Heart left ventricle (tissue), 13 donors: ENCODE measurements at regions not wholly inside any gene's neighbourhood (a gene's known extent, or its start where the extent isn't known, plus 50 kb on each side); places are given as distances from the start of the nearest gene placed in this dataset.

Source experiments
- POLR2A ChIP-seq, 2 donors: fragments of 450-650 bp; IDR thresholded peaks; one replicate each; pipeline ENCODE4 v1.6.1; 2017; ENCODE audit warnings: antibody characterized with exemption in 2 of 2, mild to moderate bottlenecking in 2 of 2, moderate library complexity in 2 of 2
- TF ChIP-seq, protein P1 (sequence below), 12 donors: fragments of 200-600 bp; sonication (generic) in 4 of 12; IDR thresholded peaks; one replicate each; pipeline versions ENCODE4 v1.5.0 to v1.8.0; 2018 to 2022; ENCODE audit warnings: antibody characterized with exemption in 12 of 12, mild to moderate bottlenecking in 5 of 12
- donor health status: ischemic (EF 13 %, LVEDD 7.1; RV severe dilation, severe dysfunction).
- donor health status: DM: no; HTN: yes; CAD: no.
- donor health status: DM: no; HTN: no; CAD: no.
- donor health status: ischemic (EF 25% LVEDD 6.9; RV normal size, moderate dysfunction).
- donor health status: ischemic (EF 25% LVEDD 5.7; RV mildly dilated, moderate dysfunction).
- donor health status: ischemic (EF 35%, LVEDD 5.7; RV mildly dilated, moderate dysfunction).
- donor health status: nonischemic (EF 11% LVEDD 7.7; RV severe dilation, severe dysfunction).
- donor health status: DM: yes; HTN: yes; CAD: no.
- donor health status: PGD.
- donor health status: ischemic (EF 29% LVEDD 5.4; RV normal size, mild dysfunction).
- donor health status: nonischemic (EF 23%, LVEDD 6.1; RV moderate dilation, normal function).

DNA sequence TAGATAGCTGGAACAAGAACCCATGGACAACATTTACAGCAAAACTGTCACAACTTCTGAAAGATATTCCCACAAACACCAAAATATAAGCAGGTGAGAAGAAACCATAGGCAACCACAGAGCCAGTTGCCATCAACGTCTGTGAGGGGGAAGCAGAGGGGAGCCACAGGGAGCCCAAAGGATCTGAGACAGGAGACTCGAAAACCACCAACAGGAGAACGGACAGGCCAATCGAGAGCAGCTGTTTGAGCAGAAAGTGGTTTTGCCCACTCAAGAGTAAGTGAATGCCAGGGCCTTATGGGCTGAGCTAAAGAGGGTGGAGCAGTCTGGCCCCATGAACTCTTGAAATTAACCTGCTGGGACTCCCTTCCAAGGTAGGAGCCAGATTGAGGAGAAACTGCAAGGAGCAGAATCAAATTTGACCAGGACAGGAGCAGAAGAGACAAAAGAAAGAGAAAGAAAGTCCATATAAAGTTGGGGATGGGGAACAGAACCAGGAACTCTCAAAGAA is 195.4 kb downstream of the ANKRD60 start:
- no peak for TF ChIP-seq POLR2A (IDR thresholded peaks at IDR 0.05)
- TF ChIP-seq, protein P1, sequence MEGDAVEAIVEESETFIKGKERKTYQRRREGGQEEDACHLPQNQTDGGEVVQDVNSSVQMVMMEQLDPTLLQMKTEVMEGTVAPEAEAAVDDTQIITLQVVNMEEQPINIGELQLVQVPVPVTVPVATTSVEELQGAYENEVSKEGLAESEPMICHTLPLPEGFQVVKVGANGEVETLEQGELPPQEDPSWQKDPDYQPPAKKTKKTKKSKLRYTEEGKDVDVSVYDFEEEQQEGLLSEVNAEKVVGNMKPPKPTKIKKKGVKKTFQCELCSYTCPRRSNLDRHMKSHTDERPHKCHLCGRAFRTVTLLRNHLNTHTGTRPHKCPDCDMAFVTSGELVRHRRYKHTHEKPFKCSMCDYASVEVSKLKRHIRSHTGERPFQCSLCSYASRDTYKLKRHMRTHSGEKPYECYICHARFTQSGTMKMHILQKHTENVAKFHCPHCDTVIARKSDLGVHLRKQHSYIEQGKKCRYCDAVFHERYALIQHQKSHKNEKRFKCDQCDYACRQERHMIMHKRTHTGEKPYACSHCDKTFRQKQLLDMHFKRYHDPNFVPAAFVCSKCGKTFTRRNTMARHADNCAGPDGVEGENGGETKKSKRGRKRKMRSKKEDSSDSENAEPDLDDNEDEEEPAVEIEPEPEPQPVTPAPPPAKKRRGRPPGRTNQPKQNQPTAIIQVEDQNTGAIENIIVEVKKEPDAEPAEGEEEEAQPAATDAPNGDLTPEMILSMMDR (IDR thresholded peaks at IDR 0.05): no peak
